LNCaP clone FGC (cell line): ENCODE measurements at regions not wholly inside any gene's neighbourhood (a gene's known extent, or its start where the extent isn't known, plus 50 kb on each side); places are given as distances from the start of the nearest gene placed in this dataset.

Source experiments
- DNase-seq: peaks from one replicate; pipeline ENCODE4 v3.0.0-alpha.2; 2011; ENCODE audit warnings: low read depth
- H3K4me3 ChIP-seq: 2 replicates; pipeline ENCODE4 v1.5.1; 2011; ENCODE audit warnings: mild to moderate bottlenecking, low read depth, low read length, control low read depth
- CTCF ChIP-seq: IDR thresholded peaks from 2 replicates; pipeline ENCODE4 v1.5.1; 2012; ENCODE audit warnings: mild to moderate bottlenecking; ENCODE audit not compliant: control insufficient read depth, insufficient read depth; ENCODE audit errors: extremely low read depth

DNA sequence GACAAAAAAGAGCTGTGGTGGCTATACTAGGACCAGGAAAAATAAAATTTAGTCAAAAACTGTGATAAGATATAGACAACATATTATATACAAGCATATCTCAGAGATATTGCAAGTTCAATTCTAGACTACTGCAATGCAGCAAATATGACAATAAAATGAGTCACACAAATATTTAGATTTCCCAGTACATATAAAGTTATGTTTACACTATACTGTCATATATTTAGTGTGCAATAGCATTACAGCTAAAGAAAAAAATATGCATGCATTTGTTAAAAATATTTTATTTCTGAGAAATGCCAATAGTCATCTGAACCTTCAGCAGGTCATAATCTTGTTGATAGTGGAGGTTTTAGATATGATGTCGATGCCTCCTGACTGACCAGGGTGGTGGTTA, 72.1 kb downstream of the AKR1C4 start:
- TF ChIP-seq CTCF, result no peak
- H3K4me3 ChIP-seq, result no peak overlapping the region
- DNase-seq, result no peak

DNA sequence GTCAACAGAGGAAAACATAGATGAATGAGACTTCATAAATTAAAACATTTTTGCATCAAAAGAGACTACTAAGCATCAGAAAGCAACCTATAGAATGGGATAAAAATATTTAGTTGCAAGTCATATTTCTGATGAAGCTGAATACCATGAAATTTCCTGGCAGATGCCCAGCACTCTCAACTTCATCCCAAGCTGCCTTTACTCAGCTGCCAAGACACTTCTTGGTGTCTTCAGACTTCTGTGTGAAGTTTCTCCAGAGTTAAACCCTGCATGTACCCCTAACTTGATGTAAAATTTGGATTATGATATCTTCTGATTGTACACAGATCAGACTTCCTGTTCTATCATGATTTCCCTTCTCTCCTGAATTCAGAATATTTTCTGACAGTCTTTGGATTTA, 73.2 kb downstream of the AKR1C4 start:
- no peak for DNase-seq
- TF ChIP-seq CTCF, result no peak

DNA sequence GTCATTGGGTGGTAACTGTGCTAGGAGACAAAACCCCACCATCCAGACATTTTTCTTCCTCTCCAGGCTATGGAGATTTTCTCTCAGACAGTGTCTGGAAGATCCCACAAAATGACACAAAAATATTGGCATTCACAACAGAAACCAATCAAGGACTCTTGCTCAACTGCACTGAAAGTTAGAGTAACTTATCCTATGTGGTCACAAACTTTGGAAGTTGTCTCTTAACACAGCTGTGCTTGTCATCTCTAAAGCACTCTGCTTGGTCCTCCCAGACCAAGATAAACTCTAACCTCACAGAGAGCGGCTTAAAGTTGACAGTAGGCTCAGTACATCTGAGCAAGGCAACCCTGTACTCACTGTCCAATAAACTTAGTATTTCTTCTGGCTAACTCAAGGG, 74.9 kb downstream of the AKR1C4 start:
- DNase-seq, result no peak
- H3K4me3 ChIP-seq, result no peak overlapping the region
- no peak for TF ChIP-seq CTCF

More for the DNA sequence above, 73.2 kb downstream of the AKR1C4 start:
- no peak overlapping the region for H3K4me3 ChIP-seq

DNA sequence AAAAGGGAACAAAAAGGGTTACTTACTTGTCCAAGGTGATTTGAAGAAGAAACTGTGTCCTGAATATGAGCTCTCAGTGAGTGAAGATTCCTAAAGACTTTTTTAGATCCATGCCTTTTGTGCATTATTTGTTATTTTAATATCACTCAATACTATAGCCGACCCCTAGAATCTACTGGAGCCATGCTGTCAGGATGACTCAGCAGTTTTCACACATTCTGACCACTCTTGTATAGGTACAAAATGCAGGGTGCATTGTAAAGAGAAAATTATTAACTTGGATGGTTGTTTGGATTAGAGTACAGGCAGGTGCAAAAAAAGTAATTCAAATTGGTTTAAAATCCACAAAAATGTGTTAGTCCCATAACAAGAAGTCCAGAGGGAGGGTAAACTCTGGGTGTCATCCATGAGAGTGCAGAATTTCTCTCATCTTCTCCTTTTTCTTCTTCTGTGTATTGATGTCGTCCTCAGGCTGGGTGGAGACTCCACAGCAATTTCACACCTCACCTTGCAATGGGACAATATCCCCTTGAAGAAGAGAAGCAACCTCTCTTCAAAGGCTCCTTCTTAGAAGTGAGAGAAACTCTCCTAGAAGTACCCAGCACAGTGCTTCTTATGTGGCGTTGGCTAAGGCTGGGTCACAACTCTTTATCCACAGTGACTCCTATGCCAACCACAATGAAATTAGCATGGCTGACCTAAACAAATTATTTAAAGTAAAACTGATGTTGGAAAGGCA, 75.6 kb downstream of the AKR1C4 start:
- DNase-seq, result no peak
- no peak overlapping the region for H3K4me3 ChIP-seq
- TF ChIP-seq CTCF, result no peak

DNA sequence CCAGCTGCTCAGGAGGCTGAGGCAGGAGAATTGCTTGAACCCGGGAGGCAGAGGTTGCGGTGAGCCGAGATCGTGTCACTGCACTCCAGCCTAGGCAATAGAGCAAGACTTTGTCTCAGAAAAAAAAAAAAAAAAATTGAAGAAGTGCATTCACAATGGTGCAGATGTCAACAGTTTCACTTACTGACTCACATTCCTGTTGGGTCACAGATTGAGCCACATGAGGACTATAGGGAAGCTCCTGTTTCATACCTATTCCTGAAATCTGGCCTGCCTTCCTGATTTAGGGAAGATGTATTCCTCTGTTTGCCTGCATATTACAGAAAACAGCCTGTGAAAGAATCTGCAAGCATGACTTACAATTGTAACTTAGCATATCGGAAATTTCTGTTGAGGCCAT, 78.2 kb downstream of the AKR1C4 start:
- no peak for DNase-seq
- H3K4me3 ChIP-seq, result no peak overlapping the region
- TF ChIP-seq CTCF, result no peak

- no peak for DNase-seq
- no peak for TF ChIP-seq CTCF
- H3K4me3 ChIP-seq, result no peak overlapping the region
These were observed 83.4 kb upstream of the UCN3 start for GRCh38 chr10:5281356-5281755.

GRCh38 chr10:5282137-5282536, 82.6 kb upstream of the UCN3 start:
- no peak overlapping the region for H3K4me3 ChIP-seq
- no peak for TF ChIP-seq CTCF
- DNase-seq, result no peak
